IPS DF 4.7 (cell line): ENCODE measurements at regions not wholly inside any gene's neighbourhood (a gene's known extent, or its start where the extent isn't known, plus 50 kb on each side); places are given as distances from the start of the nearest gene placed in this dataset.

Source experiments
- DNase-seq: peaks from one replicate; pipeline ENCODE4 v3.0.0-alpha.2; 2013; ENCODE audit warnings: low spot score; ENCODE audit errors: extremely low read depth

- DNase-seq, result no peak
Observed at GRCh38 chr4:41318839-41319530, 62.3 kb downstream of the UCHL1 start.

DNA sequence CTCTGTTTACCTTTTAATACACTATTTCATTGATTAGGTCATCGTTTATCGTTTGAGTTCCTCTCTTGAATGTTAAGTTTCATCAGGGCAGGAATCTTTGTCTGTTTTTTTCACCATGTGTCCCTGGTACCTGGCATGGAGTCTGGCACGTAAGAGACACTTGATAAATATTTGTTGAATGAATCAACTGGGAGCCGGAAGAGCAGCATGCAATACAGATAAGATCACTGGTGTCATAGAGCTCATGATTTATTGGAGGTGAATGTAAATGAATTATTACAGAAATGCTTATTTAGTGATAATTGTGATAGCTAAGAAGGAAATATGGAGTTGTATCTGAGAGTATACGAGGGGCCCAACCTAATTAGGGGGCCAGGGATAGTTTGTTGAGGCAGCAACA is 62.8 kb downstream of the UCHL1 start:
- DNase-seq, result no peak

DNA sequence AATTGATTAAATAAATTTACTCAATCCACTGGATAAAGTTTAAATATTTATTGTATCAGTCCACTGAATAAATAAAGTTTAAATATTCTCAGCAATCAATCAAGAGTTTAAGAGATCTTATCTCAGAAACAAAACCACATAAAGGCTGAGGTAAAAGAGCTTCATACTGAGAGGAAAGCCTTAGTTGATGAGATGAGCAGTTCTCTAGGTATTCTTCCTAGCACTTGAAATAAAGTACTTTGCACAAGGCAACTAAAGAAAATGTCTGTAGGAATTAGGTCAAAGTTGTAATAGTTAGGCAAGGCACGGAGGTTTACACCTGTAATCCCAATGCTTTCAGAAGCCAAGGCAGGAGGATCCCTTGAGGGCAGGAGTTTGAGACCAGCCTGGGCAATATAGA is 63.5 kb downstream of the UCHL1 start:
- DNase-seq, result no peak

- DNase-seq, result no peak
Observed at GRCh38 chr4:41320786-41321185, 64.1 kb downstream of the UCHL1 start.

DNA sequence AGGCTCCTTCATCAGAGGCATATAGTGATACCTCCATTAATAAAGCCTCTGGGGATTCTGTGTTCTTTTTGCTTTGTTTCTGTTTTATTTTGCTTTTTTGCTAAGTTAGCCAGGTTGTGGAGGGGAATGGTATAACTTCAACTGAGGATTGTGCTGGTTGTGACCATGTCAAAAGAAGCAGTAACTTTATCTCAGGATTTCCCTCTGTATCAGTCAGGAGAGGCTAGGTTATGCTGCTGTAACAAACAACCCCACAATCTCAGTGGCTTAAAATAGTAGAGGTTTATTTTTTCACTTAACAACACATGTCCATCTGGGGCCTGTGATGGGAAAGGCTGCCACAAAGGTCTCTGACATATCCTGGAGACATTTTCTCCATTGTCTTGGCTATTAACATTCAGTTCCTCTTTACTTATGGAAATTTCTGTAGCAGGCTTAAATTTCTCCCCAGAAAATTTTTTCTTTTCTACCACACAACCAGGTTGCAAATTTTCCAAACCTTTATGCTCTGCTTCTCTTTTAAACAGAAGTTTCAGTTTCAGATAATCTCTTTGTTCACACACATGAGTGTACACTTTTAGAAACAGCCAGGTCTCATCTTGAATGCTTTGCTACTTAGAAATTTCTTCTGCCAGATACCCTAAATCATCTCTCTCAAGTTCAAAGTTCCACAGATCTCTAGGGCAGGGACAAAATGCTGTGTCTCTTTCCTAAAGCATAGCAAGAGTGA is 64.7 kb downstream of the UCHL1 start:
- no peak for DNase-seq

DNA sequence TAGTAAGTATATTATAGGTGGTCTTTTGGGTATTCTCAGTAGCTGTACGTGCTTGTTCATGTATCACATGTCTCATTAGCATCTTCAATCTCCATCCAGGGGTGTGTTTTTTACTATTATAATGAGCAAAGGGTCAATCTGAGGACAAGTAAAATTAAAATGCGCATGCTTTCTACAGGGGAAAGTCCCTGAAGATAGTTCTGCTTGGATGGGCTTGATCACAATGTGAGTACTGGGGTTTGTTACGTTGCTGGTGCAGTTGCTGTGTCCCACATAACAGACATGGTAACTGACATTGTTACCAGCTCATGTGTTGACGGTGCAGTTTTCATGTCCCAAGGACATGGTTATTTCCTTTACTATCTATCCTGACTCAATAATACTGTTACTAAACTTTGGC is 65.9 kb downstream of the UCHL1 start:
- DNase-seq, result no peak

- no peak for DNase-seq
Observed at GRCh38 chr4:41323179-41323578, 66.5 kb downstream of the UCHL1 start.

DNA sequence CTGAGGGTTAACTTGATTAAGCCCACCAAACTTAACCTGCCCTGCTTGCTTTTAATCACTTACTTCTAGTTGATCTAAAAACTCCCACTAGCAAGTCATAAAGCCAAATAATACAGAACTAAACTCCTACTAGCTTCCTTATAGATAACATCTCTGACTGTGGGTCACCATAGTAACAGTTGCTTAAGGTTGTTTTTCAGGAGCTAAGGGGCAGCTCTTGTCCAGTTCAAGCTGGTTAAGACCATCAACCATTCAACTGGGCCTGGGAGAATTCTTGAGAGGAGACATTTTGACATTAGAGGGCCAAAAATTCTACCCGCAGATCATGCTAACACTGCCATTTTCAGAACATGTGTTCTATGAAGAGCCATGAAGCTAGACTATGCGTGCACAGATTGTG is 67.0 kb downstream of the UCHL1 start:
- DNase-seq, result no peak

DNA sequence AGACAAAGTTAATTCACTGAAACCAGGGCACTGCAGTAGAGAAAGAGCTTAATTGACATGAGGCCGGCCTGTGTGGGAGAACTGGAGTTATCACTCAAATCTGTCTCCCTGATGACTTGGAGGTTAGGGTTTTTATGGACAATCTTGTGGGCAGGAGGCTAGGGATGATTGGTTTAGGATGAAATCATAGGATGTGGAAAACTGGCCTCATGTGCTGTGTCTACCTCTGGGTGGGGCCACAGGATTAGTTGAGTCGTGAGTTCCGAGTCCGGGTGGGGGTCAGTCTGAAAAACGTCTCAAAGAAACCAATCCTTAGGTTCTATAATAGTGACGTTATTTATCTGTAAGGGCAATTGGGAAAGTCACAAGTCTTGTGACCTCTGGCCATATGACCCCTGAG is 68.1 kb downstream of the UCHL1 start:
- DNase-seq, result no peak

GRCh38 chr4:41325901-41326300 is 69.2 kb downstream of the UCHL1 start:
- DNase-seq, result no peak

DNA sequence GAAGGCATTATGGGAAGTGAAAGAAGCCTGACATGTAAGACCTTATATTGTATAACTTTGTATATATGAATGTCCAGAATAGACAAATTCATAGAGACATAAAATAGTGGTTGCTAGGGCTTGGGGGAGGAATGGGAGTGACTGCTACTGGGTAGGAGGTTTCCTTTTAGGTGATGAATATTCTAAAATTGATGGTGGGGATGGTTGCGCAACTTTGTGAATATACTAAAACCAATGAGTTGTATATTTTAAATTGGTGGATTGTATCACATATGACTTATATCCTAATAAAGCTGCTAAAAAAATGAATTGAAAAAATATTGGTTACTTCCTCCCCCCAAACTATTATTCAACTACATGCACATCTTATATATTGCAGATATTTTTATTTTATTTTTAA is 70.0 kb downstream of the UCHL1 start:
- DNase-seq, result no peak

- DNase-seq, result peak; percentile 68
Observed at GRCh38 chr4:41327770-41328169, 71.0 kb downstream of the UCHL1 start.

DNA sequence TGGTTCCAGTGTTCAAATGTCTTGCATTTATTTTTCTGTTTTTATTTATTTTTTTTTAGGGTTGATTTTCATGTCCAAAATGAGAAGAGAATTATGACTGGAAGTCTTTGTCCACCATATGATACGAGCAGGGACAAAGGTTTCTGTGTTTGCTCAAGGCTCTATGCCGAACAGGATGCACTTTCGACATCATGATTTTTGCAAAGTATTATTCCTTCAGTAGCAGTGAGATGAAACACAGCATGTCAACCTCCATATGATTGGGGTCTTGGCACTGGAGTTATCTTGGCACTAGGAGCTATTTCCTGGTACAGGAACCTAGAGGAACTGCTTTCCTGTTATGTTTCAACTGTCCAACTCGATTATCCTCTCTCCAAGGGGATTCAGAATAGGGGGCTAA is 72.6 kb downstream of the UCHL1 start:
- DNase-seq, result no peak

- no peak for DNase-seq
Observed at GRCh38 chr4:41331224-41331623, 74.5 kb downstream of the UCHL1 start.

DNA sequence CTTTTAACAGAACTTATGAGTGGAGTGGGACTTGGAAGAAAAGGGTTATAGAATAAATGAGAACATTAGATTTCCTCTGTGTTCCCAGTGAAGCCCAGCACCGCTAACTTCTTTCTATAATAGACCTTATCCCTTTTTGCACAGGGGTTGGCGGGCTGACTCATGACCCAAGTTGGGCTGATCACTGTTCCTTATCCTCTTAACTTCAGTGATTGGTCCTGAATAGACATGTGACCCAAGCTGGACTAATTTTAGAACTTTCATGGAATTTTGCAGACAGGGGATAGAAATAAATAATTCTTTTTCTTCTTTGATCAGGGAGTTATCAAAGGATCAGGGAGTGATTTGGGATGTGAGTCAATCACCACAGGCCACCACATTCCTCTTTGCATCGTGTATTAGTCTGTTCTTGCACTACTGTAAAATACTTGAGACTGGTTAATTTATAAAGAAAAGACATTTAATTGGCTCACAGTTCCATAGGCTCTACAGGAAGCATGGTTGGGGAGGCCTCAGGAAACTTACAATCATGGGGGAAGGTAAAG is 75.9 kb downstream of the UCHL1 start:
- DNase-seq, result no peak

DNA sequence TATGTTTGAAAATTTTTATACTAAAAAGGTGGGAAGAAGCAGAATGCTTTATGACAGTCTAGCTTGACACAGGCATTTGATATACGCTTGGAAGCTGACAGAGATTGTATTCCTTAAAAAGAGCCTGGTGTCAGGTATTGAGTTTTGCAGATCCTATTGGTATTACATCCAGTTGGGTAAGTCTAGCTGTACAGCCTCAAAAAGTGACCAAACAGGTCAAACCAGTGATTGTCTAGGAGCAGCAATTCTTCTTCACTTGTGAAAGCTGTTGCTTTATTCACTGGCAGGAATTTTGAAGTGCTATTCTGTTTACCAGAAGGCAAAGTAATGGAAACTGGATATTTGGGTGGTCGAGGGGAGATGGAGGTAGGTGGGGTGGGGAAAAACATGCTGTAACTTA is 77.5 kb downstream of the UCHL1 start:
- no peak for DNase-seq

- no peak for DNase-seq
Observed at GRCh38 chr4:41339812-41340809, 83.4 kb downstream of the UCHL1 start.

- no peak for DNase-seq
Observed at GRCh38 chr4:41346306-41347061, 89.8 kb downstream of the UCHL1 start.

DNA sequence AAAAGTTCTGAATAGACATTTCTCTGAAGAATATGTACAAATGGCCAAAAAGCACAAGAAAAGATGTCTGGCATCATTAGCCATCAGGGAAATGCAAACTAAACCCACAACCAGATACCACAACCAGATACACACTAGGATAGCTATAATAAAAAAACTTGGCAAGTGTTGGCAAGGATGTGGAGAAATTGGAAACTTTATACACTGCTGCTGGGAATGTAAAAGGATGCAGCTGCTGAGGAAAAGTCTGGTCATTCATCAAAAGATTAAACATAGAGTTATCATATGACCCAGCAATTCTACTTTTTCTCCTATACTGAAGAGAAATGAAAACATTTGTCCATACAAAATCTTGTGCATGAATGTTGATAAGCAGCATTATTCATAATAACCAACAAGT is 92.3 kb downstream of the UCHL1 start:
- DNase-seq, result no peak

DNA sequence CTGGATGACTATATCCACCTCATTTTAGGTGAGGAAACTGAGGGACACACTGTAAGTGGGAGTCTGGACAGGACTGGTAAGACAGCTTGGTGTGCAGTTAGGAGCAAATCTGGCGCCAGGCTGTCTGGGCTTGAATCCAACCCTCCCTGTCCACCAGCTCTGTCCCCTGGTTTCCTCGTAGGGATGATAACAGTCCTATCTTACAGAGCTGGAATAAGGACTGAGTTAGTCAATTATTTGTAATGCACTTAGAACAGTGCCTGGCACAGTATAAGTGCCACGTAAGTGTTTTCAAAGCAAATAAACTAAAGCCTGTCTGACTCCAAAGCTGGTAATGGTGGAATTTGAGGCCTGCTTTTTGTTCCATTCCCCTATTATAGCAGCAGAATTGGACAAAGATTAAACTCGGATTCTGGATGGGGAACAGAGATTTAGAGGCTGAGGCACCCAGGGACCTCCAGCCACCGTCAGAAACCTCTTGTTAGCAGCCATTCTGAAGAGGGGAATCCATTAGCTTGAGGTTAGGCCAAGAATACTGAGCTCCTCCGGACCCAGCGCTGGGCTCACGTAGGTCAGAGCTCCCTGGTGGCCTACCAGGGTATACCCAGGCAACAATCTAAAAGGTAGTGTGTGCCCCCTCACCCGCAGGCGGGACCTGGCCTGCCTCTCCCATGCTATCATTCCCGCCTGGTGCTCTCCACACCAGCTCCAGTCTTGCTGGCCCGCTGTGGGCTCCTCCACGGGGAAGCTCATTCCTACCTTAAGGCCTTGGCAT is 102.1 kb downstream of the UCHL1 start:
- DNase-seq, result no peak
